ENCODE measurements at regions not wholly inside any gene's neighbourhood (a gene's known extent, or its start where the extent isn't known, plus 50 kb on each side); places are given as distances from the start of the nearest gene placed in this dataset.

- Histone ChIP-seq H3K27ac (no peak overlapping the region), H3K9me3 (no peaks in the 10 kb centered on the region), H3K36me3 (no peaks in the 10 kb centered on the region), H3K27me3 (no peaks in the 10 kb centered on the region), H3K4me1 (no peaks in the 10 kb centered on the region), H3K4me3 (no peak overlapping the region)
- TF ChIP-seq POLR2AphosphoS5 (IDR thresholded peaks at IDR 0.05) (no peak), EP300 (IDR thresholded peaks at IDR 0.05) (no peak), POLR2A (IDR thresholded peaks at IDR 0.05) (no peak), CTCF (IDR thresholded peaks at IDR 0.05) (no peak)
- WGBS, 2 donors, result 87 to 91% methylated on average over 4 of the region's 4 CpGs
- intact Hi-C loops (cut with DNase I), result no loop called here
- DNase-seq, result no peak
Measured at GRCh38 chr7:45384499-45384898, 189.7 kb upstream of the ADCY1 start.

GRCh38 chr7:45387837-45388236 is 186.3 kb upstream of the ADCY1 start:
- 67 to 79% methylated on average over 4 of the region's 4 CpGs for WGBS, 2 donors
- intact Hi-C loops (cut with DNase I), result no loop called here
- H3K27me3 ChIP-seq, result no peaks in the 10 kb centered on the region
- no peaks in the 10 kb centered on the region for H3K36me3 ChIP-seq
- H3K4me1 ChIP-seq, result no peaks in the 10 kb centered on the region
- H3K27ac ChIP-seq, result no peak overlapping the region
- H3K4me3 ChIP-seq, result no peak overlapping the region
- DNase-seq, result no peak
- TF ChIP-seq EP300 (IDR thresholded peaks at IDR 0.05) (no peak), POLR2AphosphoS5 (IDR thresholded peaks at IDR 0.05) (no peak), CTCF (IDR thresholded peaks at IDR 0.05) (no peak), POLR2A (IDR thresholded peaks at IDR 0.05) (no peak)
- H3K9me3 ChIP-seq, result no peaks in the 10 kb centered on the region

- Histone ChIP-seq H3K4me1 (no peaks in the 10 kb centered on the region), H3K27me3 (no peaks in the 10 kb centered on the region), H3K36me3 (no peaks in the 10 kb centered on the region), H3K4me3 (no peak overlapping the region), H3K27ac (no peak overlapping the region), H3K9me3 (no peaks in the 10 kb centered on the region)
- 78 to 79% methylated on average over 7 of the region's 7 CpGs for WGBS, 2 donors
- no peak for DNase-seq
- TF ChIP-seq CTCF (IDR thresholded peaks at IDR 0.05) (no peak), POLR2AphosphoS5 (IDR thresholded peaks at IDR 0.05) (peak in 1 of 4 donors; percentile 51), EP300 (IDR thresholded peaks at IDR 0.05) (no peak), POLR2A (IDR thresholded peaks at IDR 0.05) (no peak)
- intact Hi-C loops (cut with DNase I), result no loop called here
Measured at GRCh38 chr7:45389073-45389872, 184.9 kb upstream of the ADCY1 start.

- TF ChIP-seq CTCF (IDR thresholded peaks at IDR 0.05), result no peak
- no peak for TF ChIP-seq POLR2AphosphoS5 (IDR thresholded peaks at IDR 0.05)
- no peak for TF ChIP-seq EP300 (IDR thresholded peaks at IDR 0.05)
- no peak for TF ChIP-seq POLR2A (IDR thresholded peaks at IDR 0.05)
- H3K36me3 ChIP-seq, result no peaks in the 10 kb centered on the region
- no peak overlapping the region for H3K4me3 ChIP-seq
- no peaks in the 10 kb centered on the region for H3K9me3 ChIP-seq
- H3K4me1 ChIP-seq, result no peaks in the 10 kb centered on the region
- 80 to 84% methylated on average over 4 of the region's 4 CpGs for WGBS, 2 donors
- DNase-seq, result no peak
- intact Hi-C loops (cut with DNase I), result no loop called here
- no peaks in the 10 kb centered on the region for H3K27me3 ChIP-seq
- no peak overlapping the region for H3K27ac ChIP-seq
Measured at GRCh38 chr7:45390180-45390579, 184.0 kb upstream of the ADCY1 start.

GRCh38 chr7:45390731-45391130 is 183.4 kb upstream of the ADCY1 start:
- Histone ChIP-seq H3K9me3 (no peaks in the 10 kb centered on the region), H3K27ac (no peak overlapping the region), H3K36me3 (no peaks in the 10 kb centered on the region), H3K27me3 (no peaks in the 10 kb centered on the region), H3K4me1 (no peaks in the 10 kb centered on the region), H3K4me3 (no peak overlapping the region)
- no peak for DNase-seq
- TF ChIP-seq POLR2A (IDR thresholded peaks at IDR 0.05) (no peak), EP300 (IDR thresholded peaks at IDR 0.05) (no peak), CTCF (IDR thresholded peaks at IDR 0.05) (no peak), POLR2AphosphoS5 (IDR thresholded peaks at IDR 0.05) (no peak)
- intact Hi-C loops (cut with DNase I), result no loop called here
- 80 to 84% methylated on average over 5 of the region's 5 CpGs for WGBS, 2 donors
